Esophagus (tissue), 2 donors: ENCODE measurements at regions not wholly inside any gene's neighbourhood (a gene's known extent, or its start where the extent isn't known, plus 50 kb on each side); places are given as distances from the start of the nearest gene placed in this dataset.

Experiments
- H3K27ac ChIP-seq, 2 donors: one replicate each; pipeline ENCODE4 v1.5.1; 2013; ENCODE audit warnings: low read depth in 2 of 2, mild to moderate bottlenecking in 2 of 2, inconsistent platforms in 1 of 2, low read length in 1 of 2, moderate library complexity in 1 of 2
- H3K27me3 ChIP-seq, 2 donors: one replicate each; pipeline ENCODE4 v1.6.1; 2013; ENCODE audit warnings: low read length in 2 of 2, control low read depth in 1 of 2, mild to moderate bottlenecking in 1 of 2; ENCODE audit not compliant: insufficient read depth in 2 of 2, control insufficient read depth in 1 of 2
- H3K36me3 ChIP-seq, 2 donors: one replicate each; pipeline ENCODE4 v1.6.1; 2013; ENCODE audit warnings: low read length in 1 of 2; ENCODE audit not compliant: control insufficient read depth in 2 of 2, insufficient read depth in 2 of 2
- H3K4me1 ChIP-seq, 2 donors: one replicate each; pipeline ENCODE4 v1.6.1; 2013; ENCODE audit warnings: low read length in 1 of 2; ENCODE audit not compliant: control insufficient read depth in 2 of 2, insufficient read depth in 2 of 2
- H3K4me3 ChIP-seq, 2 donors: one replicate each; pipeline ENCODE4 v1.5.1; 2013; ENCODE audit warnings: low read length in 2 of 2, mild to moderate bottlenecking in 2 of 2, low read depth in 1 of 2, moderate library complexity in 1 of 2
- H3K9me3 ChIP-seq, 2 donors: one replicate each; pipeline ENCODE4 v1.6.1; 2013; ENCODE audit warnings: mild to moderate bottlenecking in 2 of 2, low read depth in 1 of 2, low read length in 1 of 2, moderate library complexity in 1 of 2; ENCODE audit not compliant: control insufficient read depth in 2 of 2, insufficient read depth in 1 of 2
- WGBS, 2 donors: extraction: QIAGEN DNeasy Blood & Tissue Kit; methylation state at CpG; one replicate each; pipeline ENCODE4 v1.1.7; 2013; 5-methylcytosine and 5-hydroxymethylcytosine counted together
- donor health status: healthy with polysubstance abuse.
- donor health status: Bipolar disorder and iron deficiency.

DNA sequence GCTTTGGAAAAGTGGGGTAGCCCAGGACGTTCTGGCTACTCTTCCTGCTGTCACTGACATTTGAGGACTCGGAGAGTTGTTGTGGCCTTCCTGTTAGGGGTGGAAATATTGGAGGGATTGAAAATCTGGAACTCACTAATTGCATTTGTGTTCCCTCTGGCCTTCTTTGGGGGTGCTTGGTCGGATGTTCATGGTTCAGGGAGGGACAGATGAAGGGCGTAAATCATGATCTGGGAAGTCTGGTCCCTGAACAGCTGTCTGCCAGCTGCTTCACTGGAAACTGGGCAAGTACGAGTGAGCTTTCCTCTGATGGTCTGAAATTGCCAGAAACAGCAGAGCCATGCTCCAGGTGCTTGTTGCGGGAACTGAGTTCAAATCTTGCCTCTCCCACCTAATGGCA, 327.8 kb upstream of the C2CD4B start:
- 74 to 77% methylated on average over 6 of the region's 6 CpGs for WGBS, 2 donors
- no peaks in the 10 kb centered on the region for H3K9me3 ChIP-seq
- no peaks in the 10 kb centered on the region for H3K4me1 ChIP-seq
- H3K4me3 ChIP-seq = no peak overlapping the region
- H3K36me3 ChIP-seq = no peaks in the 10 kb centered on the region
- H3K27ac ChIP-seq = no peak overlapping the region
- H3K27me3 ChIP-seq = no peaks in the 10 kb centered on the region

- H3K36me3 ChIP-seq = no peaks in the 10 kb centered on the region
- H3K27ac ChIP-seq = no peak overlapping the region
- H3K4me3 ChIP-seq = no peak overlapping the region
- no peaks in the 10 kb centered on the region for H3K9me3 ChIP-seq
- no peaks in the 10 kb centered on the region for H3K27me3 ChIP-seq
- WGBS, 2 donors = 66 to 77% methylated on average over 4 of the region's 4 CpGs
- no peaks in the 10 kb centered on the region for H3K4me1 ChIP-seq
These were observed 329.1 kb upstream of the C2CD4B start for GRCh38 chr15:62494197-62494596.

DNA sequence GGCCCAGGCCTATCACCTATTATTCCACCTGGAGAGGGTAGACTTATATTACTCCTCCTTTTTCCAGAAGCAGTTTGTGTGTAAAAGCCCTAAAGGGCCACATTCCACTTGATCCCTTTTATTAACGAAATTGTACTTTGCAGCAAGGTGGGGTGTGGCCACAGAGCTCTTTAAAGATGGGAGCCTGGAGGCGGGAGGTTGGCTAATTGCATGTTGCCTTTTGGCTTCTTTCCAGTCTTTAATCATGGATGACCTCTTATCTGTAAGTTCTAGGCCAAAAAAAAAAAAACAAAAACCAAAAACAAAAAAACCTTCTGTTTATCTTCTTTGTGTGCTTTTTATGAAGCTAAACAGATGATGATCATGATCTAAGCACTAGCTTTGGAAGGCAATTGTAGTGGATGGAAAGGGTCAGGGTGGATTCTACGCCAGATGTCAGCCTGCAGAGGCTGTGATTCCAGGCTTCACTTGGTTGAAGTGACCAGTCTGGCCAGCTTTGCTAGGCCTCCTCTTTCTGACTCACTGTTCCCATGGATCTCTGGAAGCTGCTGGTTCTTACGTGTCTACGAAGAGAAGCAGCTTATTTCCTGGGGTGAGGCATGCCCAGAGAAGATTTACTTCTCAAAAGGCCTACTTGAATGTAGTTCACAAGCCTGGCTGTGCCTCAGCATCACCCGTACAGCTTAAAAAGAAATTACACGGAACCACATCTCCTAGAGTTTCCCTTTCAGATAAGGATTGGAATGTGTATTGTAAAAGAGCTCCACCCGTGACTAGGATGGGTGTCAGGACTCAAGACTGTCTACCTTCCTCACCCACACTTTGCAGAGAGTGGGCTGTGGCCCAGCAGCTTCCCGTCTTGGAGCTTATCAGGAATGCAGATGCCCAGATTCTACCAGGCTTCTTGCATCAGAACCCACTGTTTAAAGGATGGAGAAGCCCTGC, 330.9 kb upstream of the C2CD4B start:
- no peaks in the 10 kb centered on the region for H3K36me3 ChIP-seq
- no peak overlapping the region for H3K4me3 ChIP-seq
- WGBS, 2 donors = 40 to 52% methylated on average over 9 of the region's 9 CpGs
- H3K27ac ChIP-seq = peak overlapping the region in 1 of 2 donors; percentile 35
- no peaks in the 10 kb centered on the region for H3K9me3 ChIP-seq
- H3K4me1 ChIP-seq = no peaks in the 10 kb centered on the region
- H3K27me3 ChIP-seq = no peaks in the 10 kb centered on the region

- H3K36me3 ChIP-seq = no peaks in the 10 kb centered on the region
- H3K27me3 ChIP-seq = no peaks in the 10 kb centered on the region
- no peak overlapping the region for H3K4me3 ChIP-seq
- H3K9me3 ChIP-seq = no peaks in the 10 kb centered on the region
- no peaks in the 10 kb centered on the region for H3K4me1 ChIP-seq
- WGBS, 2 donors = 75 to 86% methylated on average over 2 of the region's 2 CpGs
- no peak overlapping the region for H3K27ac ChIP-seq
These were observed 332.3 kb upstream of the C2CD4B start for GRCh38 chr15:62497356-62497755.

DNA sequence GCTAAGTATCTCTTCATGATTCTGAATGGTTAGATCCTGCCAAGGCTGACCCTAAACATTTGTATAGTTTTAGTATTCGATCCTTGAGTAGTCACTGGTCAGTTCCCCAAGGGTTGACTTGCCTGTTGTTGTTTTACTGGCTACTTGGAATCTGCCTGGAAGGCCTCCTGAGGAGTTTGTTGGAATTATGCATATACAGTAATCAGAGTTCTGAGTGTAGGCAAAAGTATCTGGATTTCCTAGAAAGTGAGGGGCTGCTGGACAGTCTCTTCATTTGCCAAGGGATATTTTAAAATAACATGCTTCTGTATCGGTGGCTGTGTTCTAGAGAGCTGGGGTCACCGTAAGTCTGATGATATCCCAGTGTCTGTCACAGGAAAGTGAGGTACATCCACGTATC, 333.2 kb upstream of the C2CD4B start:
- H3K36me3 ChIP-seq = no peaks in the 10 kb centered on the region
- H3K9me3 ChIP-seq = no peaks in the 10 kb centered on the region
- WGBS, 2 donors = 90 to 92% methylated on average over 4 of the region's 4 CpGs
- H3K4me3 ChIP-seq = no peak overlapping the region
- H3K27me3 ChIP-seq = no peaks in the 10 kb centered on the region
- no peak overlapping the region for H3K27ac ChIP-seq
- no peaks in the 10 kb centered on the region for H3K4me1 ChIP-seq

GRCh38 chr15:62498712-62499111, 333.6 kb upstream of the C2CD4B start:
- H3K36me3 ChIP-seq = no peaks in the 10 kb centered on the region
- WGBS, 2 donors = 94 to 97% methylated on average over 1 of the region's 1 CpG
- H3K27ac ChIP-seq = no peak overlapping the region
- H3K27me3 ChIP-seq = no peaks in the 10 kb centered on the region
- H3K9me3 ChIP-seq = no peaks in the 10 kb centered on the region
- H3K4me1 ChIP-seq = no peaks in the 10 kb centered on the region
- H3K4me3 ChIP-seq = no peak overlapping the region

DNA sequence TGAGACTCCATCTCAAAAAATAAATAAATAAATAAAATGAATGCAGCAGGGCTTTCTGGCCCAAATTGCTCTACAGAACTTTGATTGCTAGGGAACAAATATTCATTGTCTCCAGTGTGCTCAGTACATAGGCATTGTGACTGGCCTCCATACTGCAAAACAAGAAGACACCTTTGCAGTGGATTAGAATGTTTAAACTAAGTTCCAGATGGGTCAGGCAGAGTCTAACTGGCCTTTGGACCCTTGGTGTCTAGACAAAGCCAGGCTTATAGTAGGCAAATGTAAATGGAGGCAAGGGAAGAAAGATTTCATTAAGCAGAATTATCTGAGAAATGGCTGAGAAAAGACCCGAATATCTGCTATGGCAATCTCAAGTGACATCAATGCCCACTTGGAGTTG, 335.2 kb upstream of the C2CD4B start:
- 87 to 90% methylated on average over 1 of the region's 1 CpG for whole genome bisulfite sequencing, 2 donors

GRCh38 chr15:62502451-62502850, 337.4 kb upstream of the C2CD4B start:
- H3K9me3 ChIP-seq = no peaks in the 10 kb centered on the region
- 92 to 97% methylated on average over 5 of the region's 5 CpGs for WGBS, 2 donors
- no peaks in the 10 kb centered on the region for H3K36me3 ChIP-seq
- H3K4me1 ChIP-seq = no peaks in the 10 kb centered on the region
- no peaks in the 10 kb centered on the region for H3K27me3 ChIP-seq
- H3K27ac ChIP-seq = no peak overlapping the region
- H3K4me3 ChIP-seq = no peak overlapping the region

More for the DNA sequence above, 335.2 kb upstream of the C2CD4B start:
- Histone ChIP-seq H3K27ac (no peak overlapping the region), H3K36me3 (no peaks in the 10 kb centered on the region), H3K27me3 (no peaks in the 10 kb centered on the region), H3K4me3 (no peak overlapping the region), H3K4me1 (no peaks in the 10 kb centered on the region), H3K9me3 (no peaks in the 10 kb centered on the region)

GRCh38 chr15:62503451-62503850, 338.4 kb upstream of the C2CD4B start:
- no peaks in the 10 kb centered on the region for H3K9me3 ChIP-seq
- no peak overlapping the region for H3K4me3 ChIP-seq
- no peak overlapping the region for H3K27ac ChIP-seq
- H3K4me1 ChIP-seq = no peaks in the 10 kb centered on the region
- 58 to 63% methylated on average over 1 of the region's 1 CpG for WGBS, 2 donors
- no peaks in the 10 kb centered on the region for H3K27me3 ChIP-seq
- H3K36me3 ChIP-seq = no peaks in the 10 kb centered on the region

GRCh38 chr15:62505762-62506161, 340.7 kb upstream of the C2CD4B start:
- H3K4me3 ChIP-seq = no peak overlapping the region
- H3K4me1 ChIP-seq = no peaks in the 10 kb centered on the region
- H3K27ac ChIP-seq = no peak overlapping the region
- no peaks in the 10 kb centered on the region for H3K9me3 ChIP-seq
- H3K36me3 ChIP-seq = no peaks in the 10 kb centered on the region
- 50 to 56% methylated on average over 6 of the region's 6 CpGs for WGBS, 2 donors
- H3K27me3 ChIP-seq = no peaks in the 10 kb centered on the region
